Neural crest cell (in vitro differentiated cells): ENCODE measurements at regions not wholly inside any gene's neighbourhood (a gene's known extent, or its start where the extent isn't known, plus 50 kb on each side); places are given as distances from the start of the nearest gene placed in this dataset.
A peak's percentile ranks its signal among the peaks of the same experiment; 100 is the strongest.

ENCODE experiments used
- DNase-seq: peaks from one replicate; pipeline ENCODE4 v3.0.0; 2021; ENCODE audit warnings: low read depth, mixed read lengths, low spot score
- H3K27ac Mint-ChIP-seq: one replicate; pipeline ENCODE4 v1.8.0; 2021; ENCODE audit warnings: mild to moderate bottlenecking, mixed read lengths; ENCODE audit not compliant: unreplicated experiment
- H3K27me3 Mint-ChIP-seq: 2 replicates; pipeline ENCODE4 v1.8.0; 2021; ENCODE audit warnings: low read depth, mild to moderate bottlenecking, mixed read lengths
- H3K36me3 Mint-ChIP-seq: 2 replicates; pipeline ENCODE4 v1.8.0; 2021; ENCODE audit warnings: low read depth, mild to moderate bottlenecking, mixed read lengths
- H3K4me1 Mint-ChIP-seq: 2 replicates; pipeline ENCODE4 v1.8.0; 2021; ENCODE audit warnings: mixed read lengths
- H3K4me3 Mint-ChIP-seq: one replicate; pipeline ENCODE4 v1.8.0; 2021; ENCODE audit warnings: mild to moderate bottlenecking, mixed read lengths
- H3K9me3 Mint-ChIP-seq: 2 replicates; pipeline ENCODE4 v1.8.0; 2021; ENCODE audit warnings: mixed read lengths
- CTCF ChIP-seq: fragments of 200-600 bp; sonication (generic); conservative IDR thresholded peaks from 2 replicates; pipeline ENCODE4 v1.5.0; 2021; ENCODE audit warnings: antibody characterized with exemption, mild to moderate bottlenecking

- Mint-ChIP-seq H3K36me3 (no peaks in the 10 kb centered on the region), H3K4me3 (no peak overlapping the region), H3K27me3 (no peaks in the 10 kb centered on the region), H3K9me3 (no peaks in the 10 kb centered on the region), H3K27ac (no peak overlapping the region), H3K4me1 (no peaks in the 10 kb centered on the region)
- DNase-seq: no peak
- TF ChIP-seq CTCF: no peak
These were observed 287.5 kb upstream of the FKBP1C start for GRCh38 chr6:62923728-62924127.

- TF ChIP-seq CTCF: no peak
- Mint-ChIP-seq H3K27ac (no peak overlapping the region), H3K27me3 (no peaks in the 10 kb centered on the region), H3K36me3 (no peaks in the 10 kb centered on the region), H3K4me1 (no peaks in the 10 kb centered on the region), H3K4me3 (no peak overlapping the region), H3K9me3 (no peaks in the 10 kb centered on the region)
- DNase-seq: no peak
These were observed 270.4 kb upstream of the FKBP1C start for GRCh38 chr6:62940848-62941247.

DNA sequence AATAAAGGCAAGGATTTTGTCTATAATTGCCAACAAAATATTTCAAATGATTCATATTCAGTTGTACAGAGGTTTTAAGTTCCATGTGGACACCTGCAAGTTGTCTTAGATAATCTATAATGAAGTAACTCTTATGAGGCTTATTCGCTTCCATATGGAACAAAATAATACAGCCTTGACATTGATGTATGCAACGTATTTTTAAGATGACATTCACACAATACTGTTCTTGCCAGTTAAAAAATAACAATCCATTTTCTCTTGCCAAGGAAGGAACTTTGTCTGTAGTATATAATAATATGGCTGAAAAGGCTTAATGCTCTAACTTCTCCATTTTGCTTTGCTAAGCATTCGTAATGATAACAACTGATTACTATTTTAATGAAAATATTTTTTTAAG is 269.3 kb upstream of the FKBP1C start:
- TF ChIP-seq CTCF: no peak
- no peaks in the 10 kb centered on the region for H3K4me1 Mint-ChIP-seq
- H3K4me3 Mint-ChIP-seq: no peak overlapping the region
- no peaks in the 10 kb centered on the region for H3K27me3 Mint-ChIP-seq
- DNase-seq: no peak
- no peaks in the 10 kb centered on the region for H3K9me3 Mint-ChIP-seq
- H3K27ac Mint-ChIP-seq: no peak overlapping the region
- H3K36me3 Mint-ChIP-seq: no peaks in the 10 kb centered on the region

- Mint-ChIP-seq H3K36me3 (no peaks in the 10 kb centered on the region), H3K4me1 (peaks cover 11% of the 10 kb centered on the region), H3K9me3 (peaks cover 3% of the 10 kb centered on the region), H3K27me3 (peaks cover 7% of the 10 kb centered on the region), H3K4me3 (no peak overlapping the region), H3K27ac (no peak overlapping the region)
- DNase-seq: no peak
- no peak for TF ChIP-seq CTCF
These were observed 242.4 kb upstream of the FKBP1C start for GRCh38 chr6:62968834-62969233.

DNA sequence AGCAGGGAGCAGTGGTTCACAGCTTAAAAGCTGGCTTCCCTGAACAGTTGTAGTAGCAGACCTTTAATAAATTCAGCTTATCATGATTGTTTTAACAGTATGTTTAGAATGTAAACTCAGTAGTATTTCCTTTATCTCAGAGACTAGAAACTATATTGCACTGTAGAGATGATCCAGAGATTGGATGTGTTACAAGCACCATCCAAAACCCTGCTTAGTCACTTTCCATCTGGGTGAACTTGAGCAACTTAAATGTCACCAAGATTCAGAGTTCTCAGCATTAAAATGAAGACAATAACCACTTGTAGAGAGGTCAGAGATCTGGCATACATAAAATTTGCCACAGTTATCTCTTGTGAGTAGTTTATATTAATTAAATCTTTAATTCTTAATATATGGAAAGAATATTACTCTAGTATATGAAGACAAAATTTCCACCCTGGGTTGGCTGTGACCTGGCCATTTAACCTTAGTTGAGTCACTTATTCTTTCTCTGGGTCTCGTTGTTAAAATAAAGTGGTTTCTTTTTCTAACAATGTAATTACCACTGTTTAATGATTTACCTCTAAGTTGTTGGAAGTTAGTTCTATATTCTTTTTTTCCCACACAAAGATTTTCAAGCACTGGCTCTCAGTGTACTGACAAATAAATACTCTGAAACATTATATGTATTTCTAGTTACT is 239.2 kb upstream of the FKBP1C start:
- H3K4me1 Mint-ChIP-seq: peaks cover 11% of the 10 kb centered on the region
- H3K4me3 Mint-ChIP-seq: no peak overlapping the region
- DNase-seq: no peak
- no peaks in the 10 kb centered on the region for H3K9me3 Mint-ChIP-seq
- H3K36me3 Mint-ChIP-seq: no peaks in the 10 kb centered on the region
- peak overlapping the region; percentile 19 for H3K27ac Mint-ChIP-seq
- no peak for TF ChIP-seq CTCF
- H3K27me3 Mint-ChIP-seq: peaks cover 7% of the 10 kb centered on the region
